Spleen (tissue), 11 donors: ENCODE measurements at regions not wholly inside any gene's neighbourhood (a gene's known extent, or its start where the extent isn't known, plus 50 kb on each side); places are given as distances from the start of the nearest gene placed in this dataset.

Experiments
- DNase-seq: peaks from one replicate; pipeline ENCODE4 v3.0.0-alpha.2; 2020
- H3K27ac ChIP-seq, 8 donors: fragments of 200-600 bp; sonication (generic) in 7 of 8; 1 replicate in 4 of 8; 2 replicates in 4 of 8; pipeline versions ENCODE4 v1.5.0 to v1.8.0; 2016 to 2021; ENCODE audit warnings: inconsistent platforms in 4 of 8, mild to moderate bottlenecking in 4 of 8, moderate library complexity in 1 of 8
- H3K27me3 ChIP-seq, 7 donors: fragments of 200-600 bp; sonication (generic) in 6 of 7; replicated peaks in 1 of 7; 1 replicate in 4 of 7; 2 replicates in 3 of 7; pipeline versions ENCODE4 v1.5.0 to v1.8.0; 2016 to 2021; ENCODE audit warnings: inconsistent platforms in 3 of 7, mild to moderate bottlenecking in 1 of 7
- H3K36me3 ChIP-seq, 6 donors: fragments of 200-600 bp; sonication (generic) in 5 of 6; 1 replicate in 4 of 6; 2 replicates in 2 of 6; pipeline versions ENCODE4 v1.5.0 to v1.8.0; 2016 to 2021; ENCODE audit warnings: inconsistent platforms in 2 of 6
- H3K4me1 ChIP-seq, 6 donors: fragments of 200-600 bp; sonication (generic) in 5 of 6; 1 replicate in 3 of 6; 2 replicates in 3 of 6; pipeline versions ENCODE4 v1.5.0 to v1.8.0; 2016 to 2021; ENCODE audit warnings: inconsistent platforms in 3 of 6
- H3K4me3 ChIP-seq, 8 donors: fragments of 200-600 bp; sonication (generic) in 7 of 8; 1 replicate in 4 of 8; 2 replicates in 4 of 8; pipeline versions ENCODE4 v1.5.0 to v1.8.0; 2016 to 2021; ENCODE audit warnings: inconsistent platforms in 4 of 8, mild to moderate bottlenecking in 4 of 8, moderate library complexity in 2 of 8
- H3K9me3 ChIP-seq, 8 donors: fragments of 200-600 bp; sonication (generic) in 7 of 8; 1 replicate in 4 of 8; 2 replicates in 4 of 8; pipeline versions ENCODE4 v1.5.0 to v1.8.0; 2016 to 2021; ENCODE audit warnings: inconsistent platforms in 4 of 8
- CTCF ChIP-seq, 11 experiments: fragments of 200-600 bp in 7 of 11; fragments of 450-650 bp in 4 of 11; sonication (generic) in 4 of 11; IDR thresholded peaks in 8 of 11; conservative IDR thresholded peaks in 3 of 11; 1 replicate in 7 of 11; 2 replicates in 4 of 11; pipeline versions ENCODE4 v1.4.0 to v1.8.0; 2016 to 2021; ENCODE audit warnings: antibody characterized with exemption in 11 of 11, inconsistent platforms in 4 of 11, mild to moderate bottlenecking in 1 of 11
- POLR2A ChIP-seq, 3 donors: fragments of 450-650 bp; IDR thresholded peaks; one replicate each; pipeline ENCODE4 v1.5.1; 2017; ENCODE audit warnings: antibody characterized with exemption in 3 of 3, mild to moderate bottlenecking in 1 of 3
- POLR2AphosphoS5 ChIP-seq, 3 donors: sonication (generic); formaldehyde crosslinking; IDR thresholded peaks; one replicate each; pipeline ENCODE4 v1.5.1; 2017; ENCODE audit warnings: antibody characterized with exemption in 3 of 3
- WGBS, 5 donors: extraction: QIAGEN DNeasy Blood & Tissue Kit in 3 of 5; methylation state at CpG; one replicate each; pipeline versions ENCODE4 v1.1.5 to v1.1.7; 2013 to 2018; 5-methylcytosine and 5-hydroxymethylcytosine counted together
- intact Hi-C: fragments of 100-400 bp; cut with DNase I; formaldehyde crosslinking; loops from one replicate; pipeline ENCODE4 v1.15.0; 2023; ENCODE audit warnings: low total_unique reads
- donor health status: healthy with polysubstance abuse.
- donor health status: DM: no; HTN: no; CAD: no; lungs with moderate emphysema.
- donor health status: DM: no; HTN: no; CAD: no.
- donor health status: Bipolar disorder and iron deficiency.
- donor health status: healthy.
- donor health status: DM: no; HTN: no; CAD: no.
- donor health status: DM: yes; HTN: yes; CAD: no.

DNA sequence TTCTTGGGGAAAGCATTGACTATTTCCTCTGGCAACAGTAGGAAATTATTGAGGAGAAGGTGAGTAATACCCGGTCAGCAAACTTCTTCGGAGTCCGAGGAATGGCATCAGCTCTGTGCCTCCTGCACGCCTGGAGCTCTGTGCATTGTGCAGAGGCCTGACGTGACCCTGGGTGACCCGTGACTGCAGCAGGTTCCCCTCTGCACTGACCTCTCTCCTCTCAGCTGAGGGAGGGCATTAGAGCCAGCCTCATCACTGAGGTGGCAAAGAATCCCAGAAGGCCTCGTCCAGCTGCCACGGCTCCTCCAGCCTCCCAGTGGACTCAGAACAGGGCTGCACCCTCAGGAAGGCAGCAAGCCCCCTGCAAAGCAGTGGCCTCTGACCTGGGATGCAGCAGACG, 502.9 kb downstream of the CD83 start:
- Histone ChIP-seq H3K27me3 (no peaks in the 10 kb centered on the region), H3K36me3 (no peaks in the 10 kb centered on the region), H3K27ac (no peak overlapping the region), H3K9me3 (peaks cover 0 to 11% (median 8%) of the 10 kb centered on the region in 8 donors), H3K4me1 (peaks cover 6 to 29% (median 17%) of the 10 kb centered on the region in 6 donors), H3K4me3 (no peak overlapping the region)
- TF ChIP-seq CTCF (IDR thresholded peaks at IDR 0.05 in 8 of 11, conservative IDR thresholded peaks at IDR 0.05 in 3 of 11): no peak
- TF ChIP-seq POLR2A (IDR thresholded peaks at IDR 0.05): no peak
- TF ChIP-seq POLR2AphosphoS5 (IDR thresholded peaks at IDR 0.05): no peak
- WGBS, 5 donors: 87 to 93% (median 89%) methylated on average over 8 to 9 of the region's 9 CpGs
- intact Hi-C loops: no loop called here
- no peak for DNase-seq

- Histone ChIP-seq H3K36me3 (no peaks in the 10 kb centered on the region), H3K4me1 (peaks cover 6 to 28% (median 17%) of the 10 kb centered on the region in 6 donors), H3K27me3 (no peaks in the 10 kb centered on the region), H3K9me3 (peaks cover 0 to 1% (median 0%) of the 10 kb centered on the region in 8 donors), H3K27ac (no peak overlapping the region), H3K4me3 (no peak overlapping the region)
- DNase-seq: no peak
- intact Hi-C loops: no loop called here
- TF ChIP-seq POLR2A (IDR thresholded peaks at IDR 0.05) (no peak), POLR2AphosphoS5 (IDR thresholded peaks at IDR 0.05) (no peak), CTCF (IDR thresholded peaks at IDR 0.05 in 8 of 11, conservative IDR thresholded peaks at IDR 0.05 in 3 of 11) (no peak)
- 32 to 55% (median 38%) methylated on average over 5 of the region's 5 CpGs for WGBS, 5 donors
Observed at GRCh38 chr6:14621518-14621917, 503.9 kb downstream of the CD83 start.

DNA sequence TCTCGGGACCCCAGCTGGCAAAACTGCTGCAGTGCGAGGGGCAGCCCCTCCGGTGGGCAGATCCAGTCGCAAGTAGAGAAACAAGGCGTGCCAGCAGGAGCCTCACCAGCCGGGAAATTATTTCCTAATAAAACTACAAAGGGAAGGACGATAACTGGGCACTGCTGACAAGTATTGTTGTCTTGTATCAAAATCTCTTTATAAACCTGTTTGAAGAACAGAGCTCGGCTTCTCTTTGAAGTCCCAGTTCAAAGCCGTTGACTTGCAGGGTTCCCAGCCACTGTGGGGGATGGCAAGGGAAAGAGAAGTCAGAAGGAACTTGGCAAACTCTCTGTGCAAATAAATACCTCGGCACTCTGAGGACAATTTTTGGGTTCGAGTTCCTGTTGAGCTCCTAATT, 504.5 kb downstream of the CD83 start:
- TF ChIP-seq POLR2A (IDR thresholded peaks at IDR 0.05): no peak
- no peak for TF ChIP-seq POLR2AphosphoS5 (IDR thresholded peaks at IDR 0.05)
- TF ChIP-seq CTCF (IDR thresholded peaks at IDR 0.05 in 8 of 11, conservative IDR thresholded peaks at IDR 0.05 in 3 of 11): no peak
- no peaks in the 10 kb centered on the region for H3K9me3 ChIP-seq
- WGBS, 5 donors: 45 to 54% (median 49%) methylated on average over 11 of the region's 11 CpGs
- H3K27me3 ChIP-seq: no peaks in the 10 kb centered on the region
- DNase-seq: no peak
- intact Hi-C loops: no loop called here
- no peaks in the 10 kb centered on the region for H3K36me3 ChIP-seq
- H3K27ac ChIP-seq: no peak overlapping the region
- H3K4me3 ChIP-seq: no peak overlapping the region
- H3K4me1 ChIP-seq: peaks cover 6 to 23% (median 17%) of the 10 kb centered on the region in 6 donors

DNA sequence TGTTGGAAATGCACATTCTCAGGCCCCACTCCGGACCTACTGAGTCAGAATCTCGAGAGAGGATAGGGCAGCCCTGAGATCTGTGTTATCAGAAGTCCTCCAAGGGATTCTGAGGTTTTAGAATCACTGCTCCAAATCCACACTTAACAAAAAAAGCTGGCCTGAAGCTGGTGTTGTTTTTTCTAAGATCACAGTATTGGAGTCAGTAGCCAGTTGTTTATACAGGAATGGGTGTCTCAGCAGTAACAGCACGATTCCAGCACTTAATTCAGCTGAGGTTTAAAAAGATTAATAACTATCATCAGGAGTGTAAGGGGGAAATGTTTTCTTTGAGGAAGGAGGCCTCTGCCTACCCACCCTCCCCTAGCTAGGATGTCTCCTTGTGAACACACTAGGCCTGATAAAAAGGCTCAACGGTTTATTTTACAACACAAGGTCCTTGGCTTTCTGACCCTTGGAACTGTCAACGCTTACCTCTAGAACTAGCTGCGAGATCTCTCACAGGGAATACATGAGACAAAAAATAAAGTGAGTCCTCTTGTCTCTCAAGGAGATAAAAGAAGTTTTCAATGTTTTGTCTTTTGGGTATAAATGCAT, 505.4 kb downstream of the CD83 start:
- DNase-seq: no peak
- intact Hi-C loops: no loop called here
- Histone ChIP-seq H3K36me3 (no peaks in the 10 kb centered on the region), H3K27me3 (no peaks in the 10 kb centered on the region), H3K4me1 (peaks cover 6 to 23% (median 17%) of the 10 kb centered on the region in 6 donors), H3K4me3 (no peak overlapping the region), H3K27ac (no peak overlapping the region), H3K9me3 (peaks cover 0 to 4% (median 0%) of the 10 kb centered on the region in 8 donors)
- 81 to 90% (median 89%) methylated on average over 6 of the region's 6 CpGs for WGBS, 5 donors
- TF ChIP-seq POLR2A (IDR thresholded peaks at IDR 0.05) (no peak), CTCF (IDR thresholded peaks at IDR 0.05 in 8 of 11, conservative IDR thresholded peaks at IDR 0.05 in 3 of 11) (no peak), POLR2AphosphoS5 (IDR thresholded peaks at IDR 0.05) (no peak)
